ENCODE measurements at regions not wholly inside any gene's neighbourhood (a gene's known extent, or its start where the extent isn't known, plus 50 kb on each side); places are given as distances from the start of the nearest gene placed in this dataset.

DNA sequence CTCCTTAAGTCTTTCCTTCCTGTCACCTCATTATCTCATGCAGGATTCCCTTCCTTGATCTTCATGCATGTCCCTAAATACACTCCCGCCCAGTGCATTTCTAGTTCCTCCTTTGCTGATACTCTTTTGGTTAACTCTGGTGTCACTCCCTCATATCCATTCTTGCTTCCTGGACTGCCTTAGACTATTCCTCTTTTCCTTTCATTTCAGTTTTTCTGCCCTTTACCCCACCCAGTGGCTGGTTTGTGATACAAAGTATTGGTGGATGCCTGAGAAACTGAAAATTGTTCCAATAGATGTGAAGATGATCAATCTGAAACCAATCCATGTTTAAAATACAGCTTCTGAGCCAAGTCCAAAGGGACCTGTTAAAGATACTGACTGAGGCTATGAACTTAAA is 553.8 kb upstream of the CAMK1G start:
- no peak for DNase-seq (ENCODE audit: low read depth)

GRCh38 chr1:209030454-209031167 is 552.9 kb upstream of the CAMK1G start:
- DNase-seq (ENCODE audit: low read depth), result no peak

DNA sequence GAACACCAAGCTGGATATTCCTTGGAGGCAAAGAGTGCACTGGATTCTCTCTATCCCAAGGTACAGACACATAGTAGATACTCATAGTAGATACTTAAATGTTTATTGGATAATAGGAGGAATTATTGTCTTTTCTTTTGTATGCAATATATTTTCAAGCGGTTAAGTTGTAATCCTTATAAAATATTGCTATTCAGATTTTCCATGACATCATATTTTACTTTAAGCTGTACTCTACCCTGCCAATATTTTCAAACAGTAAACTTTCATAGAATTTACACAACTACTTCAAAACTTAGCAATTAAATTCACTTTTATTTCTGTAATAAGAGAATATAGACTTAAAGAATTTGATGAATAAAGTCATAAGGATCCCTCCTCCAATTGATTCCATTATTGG is 546.5 kb upstream of the CAMK1G start:
- DNase-seq (ENCODE audit: low read depth), result no peak

DNA sequence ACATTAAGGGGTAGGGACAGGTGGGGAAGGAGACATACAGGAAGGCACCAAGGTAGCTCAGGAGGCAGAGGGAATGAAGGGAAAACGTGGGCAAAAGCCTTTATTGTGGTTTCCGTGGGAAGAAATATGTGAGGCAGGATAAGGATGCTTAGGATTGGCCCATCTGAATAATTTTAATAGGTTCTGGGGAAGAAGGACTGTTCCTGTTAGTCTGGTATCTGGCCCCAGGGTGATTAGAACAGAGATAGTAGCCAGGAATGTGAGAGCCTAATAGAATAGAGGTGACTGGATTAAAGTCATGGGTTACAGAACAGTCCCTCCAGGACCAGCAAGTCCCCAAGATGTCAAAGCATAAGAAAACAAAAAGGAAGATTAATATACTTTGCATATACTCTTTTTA is 545.2 kb upstream of the CAMK1G start:
- no peak for DNase-seq (ENCODE audit: low read depth)

DNA sequence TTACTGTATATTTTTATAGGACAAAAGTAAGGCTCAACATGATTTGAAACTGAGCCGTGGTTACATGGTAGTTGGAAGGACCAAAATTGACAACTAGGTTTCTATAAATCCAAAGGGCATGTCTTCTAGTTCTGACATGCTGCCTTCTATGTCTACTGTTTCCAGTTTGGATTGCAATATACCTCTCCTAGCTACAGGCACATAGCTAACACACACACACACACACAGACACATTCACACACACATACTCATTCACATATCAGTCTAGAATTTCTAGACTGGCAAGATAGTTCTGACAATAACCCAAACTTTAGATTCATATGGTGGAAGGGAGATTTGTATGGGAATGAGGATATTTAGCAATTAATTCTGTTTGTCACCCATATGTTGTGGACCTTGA is 544.8 kb upstream of the CAMK1G start:
- DNase-seq (ENCODE audit: low read depth), result no peak

DNA sequence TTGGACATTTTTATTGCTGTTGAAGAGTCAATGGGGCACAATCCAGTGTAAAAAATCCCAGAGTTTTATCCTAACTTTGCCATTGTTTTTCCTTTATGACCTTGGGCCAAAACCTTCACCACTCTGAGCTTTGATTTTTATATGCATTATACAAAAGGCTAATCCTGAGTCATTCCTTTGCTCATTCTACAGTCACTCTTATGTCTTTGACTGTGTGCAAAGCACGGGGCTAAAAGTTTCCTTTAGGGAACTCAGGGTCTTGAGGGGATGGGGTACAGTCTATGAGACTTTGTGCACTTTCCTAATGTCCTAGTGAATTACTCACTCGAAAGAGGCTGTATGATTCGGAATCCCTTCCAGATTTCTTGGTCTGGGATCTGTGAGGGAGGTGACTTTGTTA is 543.2 kb upstream of the CAMK1G start:
- no peak for DNase-seq (ENCODE audit: low read depth)

- DNase-seq (ENCODE audit: low read depth), result no peak
Measured at GRCh38 chr1:209041927-209042326, 541.6 kb upstream of the CAMK1G start.

DNA sequence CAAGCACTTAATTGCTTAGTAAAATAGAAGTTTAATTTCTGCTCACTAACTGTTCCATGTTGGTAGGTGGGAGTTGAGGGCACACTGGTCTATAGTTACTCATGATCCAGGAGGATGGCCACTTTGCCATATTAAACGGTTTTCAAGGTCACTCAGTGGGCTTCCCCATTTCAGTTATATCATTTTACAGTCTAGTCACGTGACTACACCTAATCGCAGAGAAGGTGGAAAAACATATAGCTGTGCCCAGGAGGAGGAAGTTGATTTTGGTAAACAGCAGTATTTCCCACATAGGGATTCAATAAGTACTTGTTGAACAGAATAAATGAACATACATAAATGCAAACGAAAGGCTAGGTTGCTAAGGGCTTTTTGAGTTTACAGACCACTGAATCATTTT is 541.1 kb upstream of the CAMK1G start:
- no peak for DNase-seq (ENCODE audit: low read depth)

- DNase-seq (ENCODE audit: low read depth), result no peak
Measured at GRCh38 chr1:209045331-209046057, 538.0 kb upstream of the CAMK1G start.

GRCh38 chr1:209046058-209046417 is 537.5 kb upstream of the CAMK1G start:
- no peak for DNase-seq (ENCODE audit: low read depth)

GRCh38 chr1:209046935-209047334 is 536.6 kb upstream of the CAMK1G start:
- DNase-seq (ENCODE audit: low read depth), result no peak

DNA sequence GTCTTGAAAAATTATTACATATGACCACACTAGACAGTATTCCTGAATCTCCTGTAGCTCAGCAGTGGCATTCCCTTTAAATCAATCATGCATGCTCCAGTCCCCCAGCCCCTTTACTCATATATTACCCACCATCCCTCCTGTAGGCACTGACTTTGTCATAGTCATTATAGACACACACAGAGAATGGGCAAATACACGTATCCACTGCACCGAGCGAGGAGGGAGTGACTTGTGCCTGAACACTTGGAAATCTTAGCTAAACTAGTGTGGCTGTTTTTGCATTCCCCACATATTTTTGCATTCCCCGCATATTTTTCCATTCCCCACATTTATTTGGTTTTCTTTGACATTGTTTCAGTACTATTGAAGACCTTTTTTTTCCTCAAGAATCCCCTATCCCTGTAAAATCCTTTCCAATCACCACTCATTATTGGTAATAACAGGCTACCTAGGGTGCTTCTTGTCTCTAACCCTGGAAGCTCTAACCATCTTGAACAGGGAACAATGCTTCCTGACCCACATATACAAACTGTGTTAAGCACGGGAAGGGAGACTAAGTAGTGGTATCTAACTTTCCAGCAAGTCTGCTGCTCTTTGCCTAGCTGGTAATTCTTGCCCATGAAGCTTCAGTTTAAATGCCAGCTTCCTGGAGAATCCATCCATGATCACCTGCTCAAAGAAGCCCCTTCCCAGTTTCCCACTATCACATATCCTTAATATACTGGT is 534.4 kb upstream of the CAMK1G start:
- no peak for DNase-seq (ENCODE audit: low read depth)

DNA sequence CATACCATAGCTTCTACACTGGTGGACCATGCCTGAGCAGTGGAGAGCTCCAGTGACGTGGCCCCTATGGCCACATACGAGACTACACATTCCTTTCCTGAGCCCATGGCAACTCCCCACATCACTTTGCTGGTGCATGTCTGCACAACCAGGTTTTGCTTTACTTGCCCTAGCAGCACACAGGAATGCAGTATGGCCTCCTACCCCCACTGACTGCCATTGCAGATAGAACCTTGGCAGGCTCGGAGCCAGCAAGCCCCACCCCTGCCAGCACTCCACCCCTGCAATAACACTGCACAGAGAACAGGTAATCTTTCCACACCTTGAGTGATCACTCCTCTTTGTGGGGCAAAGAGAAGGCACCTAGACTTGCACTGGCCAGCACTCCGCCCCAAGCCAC is 531.9 kb upstream of the CAMK1G start:
- DNase-seq (ENCODE audit: low read depth), result no peak

DNA sequence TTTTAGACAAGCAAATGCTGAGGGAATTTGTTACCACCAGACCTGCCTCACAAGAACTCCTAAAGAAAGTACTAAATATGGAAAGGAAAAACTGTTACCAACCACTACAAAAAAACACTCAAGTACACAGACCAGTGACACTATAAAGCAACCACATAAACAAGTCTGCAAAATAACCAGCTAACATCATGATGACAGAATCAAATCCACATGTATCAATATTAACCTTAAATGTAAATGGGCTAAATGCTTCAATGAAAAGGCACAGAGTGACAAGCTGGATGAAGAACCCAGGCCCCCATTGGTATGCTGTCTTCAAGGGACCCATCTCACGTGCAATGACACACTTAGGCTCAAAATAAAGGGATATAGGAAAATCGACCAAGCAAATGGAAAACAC is 529.9 kb upstream of the CAMK1G start:
- DNase-seq (ENCODE audit: low read depth), result no peak

DNA sequence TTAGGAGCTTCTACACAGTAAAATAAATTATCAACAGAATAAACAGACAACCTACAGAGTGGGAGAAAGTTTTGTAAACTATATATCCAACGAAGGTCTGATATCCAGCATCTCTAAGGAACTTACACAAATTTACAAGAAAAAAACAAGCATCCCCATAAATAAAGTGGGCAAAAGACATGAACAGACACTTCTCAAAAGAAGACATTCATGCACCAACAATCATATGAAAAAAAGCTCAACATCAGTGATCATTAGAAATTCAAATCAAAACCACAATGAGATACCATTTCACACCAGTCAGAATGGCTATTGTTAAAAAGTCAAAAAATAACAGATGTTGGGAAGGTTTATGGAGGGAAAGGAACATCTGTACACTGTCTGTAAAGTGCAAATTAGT is 526.4 kb upstream of the CAMK1G start:
- DNase-seq (ENCODE audit: low read depth), result no peak

- DNase-seq (ENCODE audit: low read depth), result no peak
Measured at GRCh38 chr1:209057901-209058300, 525.6 kb upstream of the CAMK1G start.

- no peak for DNase-seq (ENCODE audit: low read depth)
Measured at GRCh38 chr1:209059376-209059775, 524.1 kb upstream of the CAMK1G start.

- no peak for DNase-seq (ENCODE audit: low read depth)
Measured at GRCh38 chr1:209059981-209060380, 523.5 kb upstream of the CAMK1G start.

DNA sequence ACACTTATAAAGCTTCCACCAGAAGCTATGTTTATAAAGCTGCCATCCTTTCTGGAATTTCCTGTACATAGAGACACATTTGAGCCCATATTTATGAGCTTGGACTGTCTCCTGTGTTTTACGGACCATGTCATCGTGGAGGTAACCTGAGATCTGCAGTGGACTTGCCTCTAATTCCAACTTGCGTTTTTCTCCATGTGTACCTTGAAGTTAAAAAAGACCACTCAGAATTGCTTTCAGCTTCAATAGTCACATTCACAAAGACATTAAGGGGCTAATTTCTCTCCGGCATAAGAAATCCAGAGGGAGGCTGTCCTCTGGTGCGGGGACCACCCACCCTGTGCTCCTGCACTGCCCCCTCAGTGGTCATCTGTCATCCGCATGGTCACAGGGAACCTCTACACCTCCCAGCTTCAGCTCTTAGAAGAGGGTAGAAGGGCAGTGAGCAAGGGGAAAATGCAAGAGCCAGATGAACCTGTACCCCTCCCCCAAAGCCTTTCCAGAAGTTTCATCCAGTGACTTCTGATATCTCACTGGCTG is 521.4 kb upstream of the CAMK1G start:
- DNase-seq (ENCODE audit: low read depth), result no peak

GRCh38 chr1:209062863-209063262 is 520.7 kb upstream of the CAMK1G start:
- DNase-seq (ENCODE audit: low read depth), result no peak

DNA sequence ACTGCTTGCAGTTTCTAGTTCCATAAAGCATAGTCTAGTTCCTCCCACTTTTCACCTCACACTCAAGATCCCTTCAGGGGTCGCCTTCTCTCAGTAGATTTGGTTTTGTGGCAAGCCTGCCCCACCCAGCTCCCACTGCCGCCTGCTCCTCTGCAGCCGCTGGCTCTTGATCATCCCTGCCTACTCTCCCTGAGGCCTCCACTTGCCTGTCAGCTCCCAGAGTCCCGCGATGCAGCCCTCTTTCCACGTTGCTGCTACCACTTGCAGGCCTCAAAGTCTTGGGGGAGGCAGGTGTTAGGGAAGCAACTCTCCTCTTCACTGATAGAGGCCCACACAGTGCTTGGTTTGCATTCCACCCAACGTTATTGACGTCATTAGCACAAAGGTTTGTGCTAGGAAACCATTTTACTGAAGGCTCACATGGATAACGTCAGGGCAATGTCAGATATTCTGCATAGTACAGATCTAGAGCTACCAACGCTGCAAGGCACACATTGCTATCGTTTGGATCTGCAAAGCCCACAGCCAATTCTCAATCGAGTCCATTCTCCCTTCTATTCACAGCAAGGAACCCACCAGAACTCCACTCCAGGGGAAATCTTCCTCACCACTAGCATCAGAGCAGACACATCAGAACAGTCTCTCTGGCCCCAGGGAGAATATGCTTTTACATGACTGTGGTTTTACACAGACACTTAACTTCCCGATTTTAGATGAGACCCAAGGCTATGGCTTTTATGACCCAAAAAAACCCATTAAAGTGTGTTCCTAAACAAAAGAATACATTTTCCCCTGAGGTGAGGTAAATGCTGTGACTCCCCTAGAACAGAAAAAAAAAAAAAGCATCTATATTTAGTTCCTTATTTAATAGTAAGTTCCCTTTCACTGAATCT is 519.5 kb upstream of the CAMK1G start:
- DNase-seq (ENCODE audit: low read depth), result no peak
